ENCODE measurements at regions not wholly inside any gene's neighbourhood (a gene's known extent, or its start where the extent isn't known, plus 50 kb on each side); places are given as distances from the start of the nearest gene placed in this dataset.
"Not testable (repeated sequence)": the region's sequence is repeated elsewhere in the genome, so short reads cannot be mapped to it uniquely, and the experiment has no call there.

GRCh38 chr14:45893127-45893526 lies 640.1 kb upstream of the MIS18BP1 start:
- no peak for DNase-seq
- no peak overlapping the region for H3K4me3 Mint-ChIP-seq (ENCODE audit: unreplicated experiment)
- H3K9me3 Mint-ChIP-seq (ENCODE audit: unreplicated experiment), result no peaks in the 10 kb centered on the region

GRCh38 chr14:45891417-45892080 lies 638.5 kb upstream of the MIS18BP1 start:
- no peak for TF ChIP-seq CTCF (IDR thresholded peaks at IDR 0.05; ENCODE audit: partially characterized antibody, unreplicated experiment)
- no peak for DNase-seq
- no peaks in the 10 kb centered on the region for H3K9me3 Mint-ChIP-seq (ENCODE audit: unreplicated experiment)
- peaks cover 8% of the 10 kb centered on the region for H3K4me1 Mint-ChIP-seq (ENCODE audit: low read depth, unreplicated experiment)
- no peak overlapping the region for H3K4me3 Mint-ChIP-seq (ENCODE audit: unreplicated experiment)
- H3K36me3 Mint-ChIP-seq (ENCODE audit: unreplicated experiment), result no peaks in the 10 kb centered on the region
- no peak overlapping the region for H3K27ac Mint-ChIP-seq (ENCODE audit: unreplicated experiment)
- no peaks in the 10 kb centered on the region for H3K27me3 Mint-ChIP-seq (ENCODE audit: unreplicated experiment)

More at GRCh38 chr14:45893127-45893526, 640.1 kb upstream of the MIS18BP1 start:
- no peaks in the 10 kb centered on the region for H3K36me3 Mint-ChIP-seq (ENCODE audit: unreplicated experiment)
- no peak for TF ChIP-seq CTCF (IDR thresholded peaks at IDR 0.05; ENCODE audit: partially characterized antibody, unreplicated experiment)
- H3K27me3 Mint-ChIP-seq (ENCODE audit: unreplicated experiment), result no peaks in the 10 kb centered on the region
- H3K4me1 Mint-ChIP-seq (ENCODE audit: low read depth, unreplicated experiment), result peaks cover 8% of the 10 kb centered on the region
- no peak overlapping the region for H3K27ac Mint-ChIP-seq (ENCODE audit: unreplicated experiment)

- DNase-seq, result not testable (repeated sequence)
- peak overlapping the region; percentile 61 for H3K4me3 Mint-ChIP-seq (ENCODE audit: unreplicated experiment)
Measured at GRCh38 chr14:45888766-45889285, 635.8 kb upstream of the MIS18BP1 start.

GRCh38 chr14:45877981-45878380 lies 625.0 kb upstream of the MIS18BP1 start:
- no peaks in the 10 kb centered on the region for H3K36me3 Mint-ChIP-seq (ENCODE audit: unreplicated experiment)
- H3K9me3 Mint-ChIP-seq (ENCODE audit: unreplicated experiment), result no peaks in the 10 kb centered on the region
- no peak for TF ChIP-seq CTCF (IDR thresholded peaks at IDR 0.05; ENCODE audit: partially characterized antibody, unreplicated experiment)
- H3K4me1 Mint-ChIP-seq (ENCODE audit: low read depth, unreplicated experiment), result no peaks in the 10 kb centered on the region
- no peaks in the 10 kb centered on the region for H3K27me3 Mint-ChIP-seq (ENCODE audit: unreplicated experiment)
- no peak overlapping the region for H3K4me3 Mint-ChIP-seq (ENCODE audit: unreplicated experiment)
- H3K27ac Mint-ChIP-seq (ENCODE audit: unreplicated experiment), result no peak overlapping the region
- DNase-seq, result no peak

More at GRCh38 chr14:45888766-45889285, 635.8 kb upstream of the MIS18BP1 start:
- not testable (repeated sequence) for H3K27me3 Mint-ChIP-seq (ENCODE audit: unreplicated experiment); H3K4me1 Mint-ChIP-seq (ENCODE audit: low read depth, unreplicated experiment); H3K36me3 Mint-ChIP-seq (ENCODE audit: unreplicated experiment); H3K27ac Mint-ChIP-seq (ENCODE audit: unreplicated experiment); H3K9me3 Mint-ChIP-seq (ENCODE audit: unreplicated experiment)

GRCh38 chr14:45868863-45869262 lies 615.9 kb upstream of the MIS18BP1 start:
- Mint-ChIP-seq H3K36me3 (ENCODE audit: unreplicated experiment) (peaks cover 19% of the 10 kb centered on the region), H3K4me1 (ENCODE audit: low read depth, unreplicated experiment) (no peaks in the 10 kb centered on the region), H3K27me3 (ENCODE audit: unreplicated experiment) (no peaks in the 10 kb centered on the region), H3K4me3 (ENCODE audit: unreplicated experiment) (no peak overlapping the region), H3K9me3 (ENCODE audit: unreplicated experiment) (peaks cover 11% of the 10 kb centered on the region), H3K27ac (ENCODE audit: unreplicated experiment) (no peak overlapping the region)
- no peak for TF ChIP-seq CTCF (IDR thresholded peaks at IDR 0.05; ENCODE audit: partially characterized antibody, unreplicated experiment)
- DNase-seq, result no peak
